ENCODE measurements at regions not wholly inside any gene's neighbourhood (a gene's known extent, or its start where the extent isn't known, plus 50 kb on each side); places are given as distances from the start of the nearest gene placed in this dataset.

GRCh38 chr7:67604461-67605386 is 608.1 kb downstream of the TYW1 start:
- TF ChIP-seq EZH2phosphoT487 (IDR thresholded peaks at IDR 0.05; ENCODE audit: insufficient read depth, low read depth) (no peak), EZH2 (IDR thresholded peaks at IDR 0.05; ENCODE audit: insufficient read depth, poor library complexity, severe bottlenecking) (no peak)

Measured in GM23248 (cell line).